AG10803 (cell line): ENCODE measurements at regions not wholly inside any gene's neighbourhood (a gene's known extent, or its start where the extent isn't known, plus 50 kb on each side); places are given as distances from the start of the nearest gene placed in this dataset.
A peak's percentile ranks its signal among the peaks of the same experiment; 100 is the strongest.

Experiments
- DNase-seq: peaks from one replicate; pipeline ENCODE4 v3.0.0; 2010; ENCODE audit warnings: low read depth
- H3K4me3 ChIP-seq: 2 replicates; pipeline ENCODE4 v1.5.1; 2011; ENCODE audit warnings: mild to moderate bottlenecking, low read length, control low read depth
- CTCF ChIP-seq: conservative IDR thresholded peaks from 2 replicates; pipeline ENCODE4 v1.5.1; 2011; ENCODE audit warnings: mild to moderate bottlenecking, low read length, control low read depth, inconsistent platforms

GRCh38 chr16:9141813-9142212 lies 50.4 kb downstream of the HAPSTR1 start:
- DNase-seq, result no peak

DNA sequence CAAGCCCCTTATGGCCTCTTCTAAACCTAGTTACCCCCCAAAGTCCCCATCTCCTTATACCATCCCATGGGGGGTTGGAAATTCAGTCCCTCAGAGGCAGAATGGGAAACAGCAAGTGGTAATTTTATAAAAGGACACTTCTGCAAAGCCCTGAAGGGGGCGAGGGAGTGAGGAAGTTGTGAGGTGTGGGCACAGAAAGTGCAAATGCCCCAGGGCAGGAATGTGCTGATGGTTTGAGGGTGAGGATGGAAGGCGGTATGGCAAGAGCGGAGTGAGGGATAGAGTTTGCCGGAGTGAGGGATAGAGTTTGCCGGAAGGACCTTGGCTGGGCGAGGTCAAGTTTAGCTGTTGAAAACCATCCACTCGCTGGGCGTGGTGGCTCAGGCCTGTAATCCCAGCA lies 52.7 kb downstream of the HAPSTR1 start:
- no peak for DNase-seq
- no peak overlapping the region for H3K4me3 ChIP-seq
- TF ChIP-seq CTCF, result no peak

More at GRCh38 chr16:9141813-9142212, 50.4 kb downstream of the HAPSTR1 start:
- H3K4me3 ChIP-seq, result no peak overlapping the region
- no peak for TF ChIP-seq CTCF

DNA sequence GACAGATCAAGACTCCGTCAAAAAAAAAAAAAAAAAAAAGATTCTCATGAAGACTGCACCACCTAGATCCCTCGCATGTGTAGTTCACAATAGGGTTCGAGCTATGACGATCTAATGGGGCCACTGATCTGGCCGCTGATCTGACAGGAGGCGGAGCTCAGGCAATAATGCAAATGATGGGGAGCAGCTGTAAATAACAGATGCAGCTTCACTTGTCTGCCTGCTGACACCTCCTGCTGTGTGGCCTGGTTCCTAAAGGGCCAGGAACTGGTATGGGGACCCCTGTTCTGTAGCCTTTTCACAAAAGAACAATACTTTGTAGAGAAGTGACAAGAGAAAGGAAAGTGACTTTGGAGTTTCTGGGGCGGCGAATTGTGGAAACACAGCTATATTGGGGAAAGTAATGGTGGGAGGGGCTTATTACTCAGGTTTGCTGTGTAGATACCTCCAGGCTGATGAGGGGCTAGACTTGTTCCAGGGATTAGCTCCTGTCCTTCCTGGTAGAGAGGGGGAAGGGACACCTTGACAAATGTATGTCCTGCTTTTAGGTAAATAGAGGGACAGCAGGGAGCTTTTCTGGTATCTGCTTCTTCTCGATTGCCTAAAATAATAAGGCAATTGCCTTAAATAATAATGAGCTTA lies 57.1 kb downstream of the HAPSTR1 start:
- H3K4me3 ChIP-seq, result no peak overlapping the region
- no peak for DNase-seq
- TF ChIP-seq CTCF, result no peak

- no peak for TF ChIP-seq CTCF
- H3K4me3 ChIP-seq, result no peak overlapping the region
- DNase-seq, result no peak
These were observed 59.6 kb downstream of the HAPSTR1 start for GRCh38 chr16:9151074-9151473.

DNA sequence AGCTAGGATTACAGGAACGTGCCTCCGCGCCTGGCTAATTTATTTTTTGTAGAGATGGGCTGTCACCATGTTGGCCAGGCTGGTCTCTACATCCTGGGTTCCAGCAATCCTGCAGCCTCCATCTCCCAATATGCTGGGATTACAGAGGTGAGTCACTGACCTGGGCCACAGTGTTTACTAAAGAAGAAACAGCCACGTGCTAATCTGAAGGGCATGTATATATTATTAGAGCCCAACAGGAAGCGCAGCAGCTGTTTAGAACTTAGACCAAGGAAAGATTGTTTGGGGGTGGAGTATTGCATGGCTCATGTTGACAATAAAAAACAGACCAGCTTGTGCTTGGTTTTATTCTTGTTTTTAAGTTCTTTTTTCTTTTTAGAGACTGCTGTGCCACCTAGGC lies 60.2 kb downstream of the HAPSTR1 start:
- no peak for TF ChIP-seq CTCF
- no peak overlapping the region for H3K4me3 ChIP-seq
- peak; percentile 34 for DNase-seq

- no peak overlapping the region for H3K4me3 ChIP-seq
- no peak for DNase-seq
- no peak for TF ChIP-seq CTCF
These were observed 61.4 kb downstream of the HAPSTR1 start for GRCh38 chr16:9152649-9153501.

DNA sequence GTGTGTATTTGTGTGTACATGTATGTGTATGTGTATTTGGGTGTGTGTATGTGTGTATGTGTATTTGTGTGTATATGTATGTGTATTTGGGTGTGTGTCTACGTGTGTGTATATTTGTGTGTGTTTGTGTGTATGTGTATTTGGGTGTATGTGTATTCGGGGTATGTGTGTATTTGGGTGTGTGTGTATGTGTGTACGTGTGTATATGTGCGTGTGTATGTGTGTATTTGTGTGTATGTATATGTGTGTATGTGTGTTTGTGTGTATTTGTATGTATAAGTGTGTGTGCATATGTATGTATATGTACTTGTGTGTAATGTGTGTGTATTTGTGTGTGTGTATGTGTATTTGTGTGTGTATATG lies 62.0 kb downstream of the HAPSTR1 start:
- no peak for TF ChIP-seq CTCF
- H3K4me3 ChIP-seq, result no peak overlapping the region
- DNase-seq, result no peak
